ENCODE measurements at regions not wholly inside any gene's neighbourhood (a gene's known extent, or its start where the extent isn't known, plus 50 kb on each side); places are given as distances from the start of the nearest gene placed in this dataset.

GRCh38 chr3:65230261-65231139, 542.7 kb upstream of the ADAMTS9 start:
- DNase-seq: no peak

- DNase-seq: no peak
These were observed 538.5 kb upstream of the ADAMTS9 start for GRCh38 chr3:65226287-65226686.

GRCh38 chr3:65210026-65210814, 522.4 kb upstream of the ADAMTS9 start:
- DNase-seq: no peak

GRCh38 chr3:65202395-65202794, 514.6 kb upstream of the ADAMTS9 start:
- no peak for DNase-seq

- no peak for DNase-seq
These were observed 514.1 kb upstream of the ADAMTS9 start for GRCh38 chr3:65201926-65202325.

- no peak for DNase-seq
These were observed 512.6 kb upstream of the ADAMTS9 start for GRCh38 chr3:65200310-65200970.

GRCh38 chr3:65196663-65197062, 508.9 kb upstream of the ADAMTS9 start:
- no peak for DNase-seq

- no peak for DNase-seq
These were observed 507.6 kb upstream of the ADAMTS9 start for GRCh38 chr3:65195211-65196006.

GRCh38 chr3:65194744-65195143, 506.9 kb upstream of the ADAMTS9 start:
- no peak for DNase-seq

GRCh38 chr3:65194047-65194714, 506.4 kb upstream of the ADAMTS9 start:
- DNase-seq: no peak

GRCh38 chr3:65193531-65193930, 505.7 kb upstream of the ADAMTS9 start:
- no peak for DNase-seq

GRCh38 chr3:65190111-65190510, 502.3 kb upstream of the ADAMTS9 start:
- no peak for DNase-seq

- DNase-seq: no peak
These were observed 498.5 kb upstream of the ADAMTS9 start for GRCh38 chr3:65186268-65186667.

GRCh38 chr3:65182682-65183081, 494.9 kb upstream of the ADAMTS9 start:
- DNase-seq: no peak

- DNase-seq: no peak
These were observed 494.3 kb upstream of the ADAMTS9 start for GRCh38 chr3:65182085-65182484.

- no peak for DNase-seq
These were observed 493.6 kb upstream of the ADAMTS9 start for GRCh38 chr3:65181391-65181871.

- DNase-seq: peak; percentile 33
These were observed 490.9 kb upstream of the ADAMTS9 start for GRCh38 chr3:65178703-65179102.

- DNase-seq: no peak
These were observed 490.2 kb upstream of the ADAMTS9 start for GRCh38 chr3:65177960-65178376.

- no peak for DNase-seq
These were observed 486.9 kb upstream of the ADAMTS9 start for GRCh38 chr3:65174713-65175112.

- DNase-seq: no peak
These were observed 486.0 kb upstream of the ADAMTS9 start for GRCh38 chr3:65173841-65174240.

- DNase-seq: no peak
These were observed 484.4 kb upstream of the ADAMTS9 start for GRCh38 chr3:65172209-65172608.

All from DMS79 (cell line).